ENCODE measurements at regions not wholly inside any gene's neighbourhood (a gene's known extent, or its start where the extent isn't known, plus 50 kb on each side); places are given as distances from the start of the nearest gene placed in this dataset.

GRCh38 chr11:39804271-39804670, 1655.2 kb downstream of the LRRC4C start:
- no peak for TF ChIP-seq CTCF (conservative IDR thresholded peaks at IDR 0.05 in 1 of 2, IDR thresholded peaks at IDR 0.05 in 1 of 2; ENCODE audit: extremely low read depth in 1 of 2, insufficient read depth in 1 of 2, low read depth in 1 of 2, low read length in 2 of 2)
- no peak for TF ChIP-seq EZH2 (IDR thresholded peaks at IDR 0.05; ENCODE audit: borderline replicate concordance, low read length)
